Trophoblast cell (in vitro differentiated cells and primary cell): ENCODE measurements at regions not wholly inside any gene's neighbourhood (a gene's known extent, or its start where the extent isn't known, plus 50 kb on each side); places are given as distances from the start of the nearest gene placed in this dataset.

Source experiments
- DNase-seq, 2 donors: peaks; one replicate each; pipeline ENCODE4 v3.0.0-alpha.2; 2016
- H2AFZ ChIP-seq: 2 replicates; pipeline ENCODE4 v1.6.1; 2013; ENCODE audit warnings: low read length, moderate library complexity, mild to moderate bottlenecking; ENCODE audit not compliant: insufficient read depth, poor library complexity
- H2AK5ac ChIP-seq: 2 replicates; pipeline ENCODE4 v1.6.1; 2013; ENCODE audit warnings: mild to moderate bottlenecking, low read length
- H2BK120ac ChIP-seq: 2 replicates; pipeline ENCODE4 v1.6.1; 2013; ENCODE audit warnings: low read length, mild to moderate bottlenecking, moderate library complexity; ENCODE audit not compliant: insufficient read depth, poor library complexity
- H2BK12ac ChIP-seq: 2 replicates; pipeline ENCODE4 v1.6.1; 2013; ENCODE audit warnings: mild to moderate bottlenecking, low read length, moderate library complexity
- H2BK5ac ChIP-seq: 2 replicates; pipeline ENCODE4 v1.6.1; 2013; ENCODE audit warnings: low read length, low read depth, moderate library complexity, mild to moderate bottlenecking; ENCODE audit not compliant: poor library complexity
- H3K14ac ChIP-seq: 2 replicates; pipeline ENCODE4 v1.6.1; 2013; ENCODE audit warnings: mild to moderate bottlenecking, low read length
- H3K18ac ChIP-seq: 2 replicates; pipeline ENCODE4 v1.6.1; 2013; ENCODE audit warnings: mild to moderate bottlenecking, low read length
- H3K23ac ChIP-seq: 2 replicates; pipeline ENCODE4 v1.6.1; 2013; ENCODE audit warnings: low read length
- H3K27ac ChIP-seq: 2 replicates; pipeline ENCODE4 v1.5.1; 2013; ENCODE audit warnings: low read depth, mild to moderate bottlenecking, inconsistent platforms, low read length, moderate library complexity
- H3K27me3 ChIP-seq: 2 replicates; pipeline ENCODE4 v1.6.1; 2013; ENCODE audit warnings: inconsistent platforms, mild to moderate bottlenecking, low read length, moderate library complexity; ENCODE audit not compliant: insufficient read depth
- H3K36me3 ChIP-seq, 2 experiments: 1 replicate in 1 of 2; 2 replicates in 1 of 2; pipeline ENCODE4 v1.6.1; 2013; ENCODE audit warnings: low read length in 2 of 2, mild to moderate bottlenecking in 2 of 2, moderate library complexity in 1 of 2; ENCODE audit not compliant: insufficient read depth in 2 of 2, control insufficient read depth in 1 of 2
- H3K4ac ChIP-seq: 2 replicates; pipeline ENCODE4 v1.6.1; 2013; ENCODE audit warnings: low read depth, mild to moderate bottlenecking, low read length, moderate library complexity
- H3K4me1 ChIP-seq, 2 experiments: 1 replicate in 1 of 2; 2 replicates in 1 of 2; pipeline ENCODE4 v1.6.1; 2013; ENCODE audit warnings: low read length in 2 of 2, mild to moderate bottlenecking in 2 of 2, moderate library complexity in 1 of 2; ENCODE audit not compliant: insufficient read depth in 2 of 2, control insufficient read depth in 1 of 2
- H3K4me2 ChIP-seq: 2 replicates; pipeline ENCODE4 v1.6.1; 2013; ENCODE audit warnings: inconsistent platforms, mild to moderate bottlenecking, low read length, moderate library complexity
- H3K4me3 ChIP-seq: 2 replicates; pipeline ENCODE4 v1.5.1; 2013; ENCODE audit warnings: mild to moderate bottlenecking, low read depth, low read length, inconsistent platforms
- H3K79me1 ChIP-seq: one replicate; pipeline ENCODE4 v1.6.1; 2013; ENCODE audit warnings: low read length
- H3K79me2 ChIP-seq: 2 replicates; pipeline ENCODE4 v1.6.1; 2013; ENCODE audit warnings: low read length, mild to moderate bottlenecking; ENCODE audit not compliant: control insufficient read depth, insufficient read depth, poor library complexity
- H3K9ac ChIP-seq: 2 replicates; pipeline ENCODE4 v1.6.1; 2013; ENCODE audit warnings: mild to moderate bottlenecking, low read length
- H3K9me3 ChIP-seq: 2 replicates; pipeline ENCODE4 v1.6.1; 2013; ENCODE audit warnings: low read depth, mild to moderate bottlenecking, control low read depth, inconsistent platforms, low read length; ENCODE audit not compliant: insufficient read depth
- H4K12ac ChIP-seq: 2 replicates; pipeline ENCODE4 v1.6.1; 2013; ENCODE audit warnings: low read depth, mild to moderate bottlenecking, low read length, moderate library complexity
- H4K8ac ChIP-seq: 2 replicates; pipeline ENCODE4 v1.6.1; 2013; ENCODE audit warnings: low read depth, mild to moderate bottlenecking, low read length, moderate library complexity
- H4K91ac ChIP-seq: one replicate; pipeline ENCODE4 v1.6.1; 2013; ENCODE audit warnings: low read depth, mild to moderate bottlenecking, low read length, moderate library complexity
- WGBS: extraction: QIAGEN DNeasy Blood & Tissue Kit; methylation state at CpG from one replicate; pipeline ENCODE4 v1.1.7; 2013; ENCODE audit warnings: missing lambda C conversion rate; ENCODE audit not compliant: insufficient read length, insufficient coverage; ENCODE audit errors: extremely low coverage; 5-methylcytosine and 5-hydroxymethylcytosine counted together

DNA sequence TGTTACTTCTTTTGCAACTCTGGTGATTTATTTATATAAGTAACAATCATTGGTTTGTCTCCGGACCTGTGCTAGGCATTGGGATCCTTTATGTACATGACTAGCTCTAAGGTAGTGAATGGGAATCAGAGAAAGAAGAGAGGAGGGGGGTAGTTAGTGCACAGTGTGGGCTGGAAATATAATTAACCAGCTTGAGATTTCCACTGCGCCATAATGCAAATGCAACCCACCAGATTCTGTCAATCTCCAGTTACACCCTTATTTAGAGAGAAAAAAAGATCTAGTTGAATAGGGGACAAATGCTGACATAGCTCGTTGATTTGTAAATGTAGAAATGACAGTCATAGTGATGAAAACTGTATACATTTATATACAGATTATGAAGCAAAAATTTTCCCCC, 342.2 kb upstream of the SLC30A5 start:
- peaks cover 0 to 4% of the 10 kb centered on the region in 2 experiments for H3K4me1 ChIP-seq
- no peak overlapping the region for H2AFZ ChIP-seq
- no peak overlapping the region for H3K4me3 ChIP-seq
- H2BK12ac ChIP-seq = no peak overlapping the region
- no peaks in the 10 kb centered on the region for H3K36me3 ChIP-seq
- H4K91ac ChIP-seq = no peak overlapping the region
- no peaks in the 10 kb centered on the region for H3K27me3 ChIP-seq
- H2BK5ac ChIP-seq = no peak overlapping the region
- no CpG with 5 or more reads among the region's 3 CpGs for WGBS
- no peak overlapping the region for H3K23ac ChIP-seq
- no peak overlapping the region for H2AK5ac ChIP-seq
- no peaks in the 10 kb centered on the region for H3K79me1 ChIP-seq
- H3K4ac ChIP-seq = no peak overlapping the region
- no peak for DNase-seq
- no peak overlapping the region for H3K14ac ChIP-seq
- H4K8ac ChIP-seq = no peak overlapping the region
- no peak overlapping the region for H2BK120ac ChIP-seq
- H3K9me3 ChIP-seq = no peaks in the 10 kb centered on the region
- H3K4me2 ChIP-seq = no peak overlapping the region
- no peak overlapping the region for H3K27ac ChIP-seq
- no peak overlapping the region for H4K12ac ChIP-seq
- H3K18ac ChIP-seq = no peak overlapping the region
- H3K9ac ChIP-seq = no peak overlapping the region
- no peaks in the 10 kb centered on the region for H3K79me2 ChIP-seq

DNA sequence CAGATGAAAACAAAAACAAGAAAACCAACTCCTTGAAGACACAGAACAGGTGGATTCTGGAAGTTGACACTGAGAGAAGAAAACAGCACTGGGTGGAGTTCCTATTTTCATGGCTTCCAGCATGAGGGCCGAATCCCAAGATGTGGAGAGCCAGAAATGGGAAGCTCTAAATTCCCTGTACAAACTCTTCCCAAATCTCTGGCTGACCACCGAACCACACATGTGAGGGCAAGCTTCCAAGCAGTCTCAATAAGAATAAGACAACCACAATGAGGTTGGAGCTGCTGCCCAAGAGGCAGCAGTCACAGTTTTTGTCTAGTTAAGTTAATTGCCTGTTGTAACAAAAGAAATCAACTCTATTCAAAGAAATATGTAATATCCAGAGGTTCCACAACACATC, 339.3 kb upstream of the SLC30A5 start:
- Histone ChIP-seq H3K36me3 (no peaks in the 10 kb centered on the region), H3K14ac (no peak overlapping the region), H4K12ac (no peak overlapping the region), H3K4ac (no peak overlapping the region), H3K27ac (no peak overlapping the region), H3K79me1 (no peaks in the 10 kb centered on the region), H3K9me3 (no peaks in the 10 kb centered on the region), H3K4me1 (peaks cover 0 to 2% of the 10 kb centered on the region in 2 experiments), H2BK12ac (no peak overlapping the region), H2BK5ac (no peak overlapping the region), H2BK120ac (no peak overlapping the region), H3K18ac (no peak overlapping the region), H2AFZ (no peak overlapping the region), H2AK5ac (no peak overlapping the region), H3K23ac (no peak overlapping the region), H3K9ac (no peak overlapping the region), H4K8ac (no peak overlapping the region), H3K79me2 (no peaks in the 10 kb centered on the region), H3K4me3 (no peak overlapping the region), H3K27me3 (no peaks in the 10 kb centered on the region), H3K4me2 (no peak overlapping the region), H4K91ac (no peak overlapping the region)
- DNase-seq = no peak
- whole genome bisulfite sequencing = no CpG with 5 or more reads among the region's 2 CpGs

DNA sequence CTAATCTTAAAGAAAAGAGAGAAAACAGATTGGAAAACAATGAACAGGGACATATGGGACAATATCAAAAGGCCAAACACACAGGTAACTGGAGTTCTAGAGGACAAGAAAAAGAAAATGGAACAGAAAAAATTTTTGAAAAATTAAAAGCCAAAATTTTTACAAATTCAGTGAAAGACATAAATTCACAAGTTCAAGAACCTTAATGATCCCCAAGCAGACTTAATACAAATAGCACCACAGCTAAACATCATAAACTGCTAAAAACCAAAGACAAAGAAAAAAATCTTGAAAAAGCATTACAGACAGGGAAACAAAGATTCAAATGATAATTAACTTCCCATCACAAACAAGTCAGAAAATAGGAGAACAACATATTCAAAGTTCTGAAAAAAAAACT, 338.5 kb upstream of the SLC30A5 start:
- H2BK5ac ChIP-seq = no peak overlapping the region

DNA sequence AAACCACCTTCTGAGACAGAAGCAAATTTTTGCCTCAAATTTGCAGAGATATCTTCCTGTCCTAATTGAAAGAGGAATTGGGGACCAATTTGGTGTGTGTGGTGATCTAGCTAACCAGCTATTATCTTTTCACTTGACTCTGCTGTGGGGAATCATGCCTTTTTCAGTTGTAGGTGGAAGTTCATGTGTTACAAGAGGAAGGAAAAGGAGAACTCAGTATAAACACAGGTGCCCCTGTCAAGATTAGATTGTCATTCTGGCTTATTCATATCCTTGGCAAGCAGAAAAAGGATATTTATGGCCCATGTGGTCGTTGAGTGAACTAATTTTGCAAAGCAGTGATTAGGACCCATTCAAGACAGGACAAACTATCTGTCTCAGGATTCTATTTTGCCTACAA, 336.8 kb upstream of the SLC30A5 start:
- Histone ChIP-seq H3K9me3 (peaks cover 1% of the 10 kb centered on the region), H3K27me3 (no peaks in the 10 kb centered on the region), H2AFZ (no peak overlapping the region), H4K91ac (no peak overlapping the region), H3K9ac (no peak overlapping the region), H2BK5ac (no peak overlapping the region), H3K79me2 (no peaks in the 10 kb centered on the region), H3K27ac (no peak overlapping the region), H3K23ac (no peak overlapping the region), H3K18ac (no peak overlapping the region), H3K79me1 (no peaks in the 10 kb centered on the region), H2AK5ac (no peak overlapping the region), H4K8ac (no peak overlapping the region), H3K4me1 (no peaks in the 10 kb centered on the region), H4K12ac (no peak overlapping the region), H2BK12ac (no peak overlapping the region), H3K4me2 (no peak overlapping the region), H2BK120ac (no peak overlapping the region), H3K4me3 (no peak overlapping the region), H3K4ac (no peak overlapping the region), H3K14ac (no peak overlapping the region), H3K36me3 (no peaks in the 10 kb centered on the region)
- WGBS = no CpG with 5 or more reads among the region's 1 CpG
- no peak for DNase-seq

More for the DNA sequence above, 338.5 kb upstream of the SLC30A5 start:
- Histone ChIP-seq H3K4me2 (no peak overlapping the region), H3K4me3 (no peak overlapping the region), H2BK120ac (no peak overlapping the region), H2BK12ac (no peak overlapping the region), H2AK5ac (no peak overlapping the region), H3K36me3 (no peaks in the 10 kb centered on the region), H3K79me1 (no peaks in the 10 kb centered on the region), H3K4ac (no peak overlapping the region), H3K9me3 (no peaks in the 10 kb centered on the region), H3K18ac (no peak overlapping the region), H4K91ac (no peak overlapping the region), H3K27me3 (no peaks in the 10 kb centered on the region), H3K9ac (no peak overlapping the region), H3K14ac (no peak overlapping the region), H4K12ac (no peak overlapping the region), H2AFZ (no peak overlapping the region), H3K79me2 (no peaks in the 10 kb centered on the region), H4K8ac (no peak overlapping the region), H3K4me1 (no peaks in the 10 kb centered on the region), H3K23ac (no peak overlapping the region), H3K27ac (no peak overlapping the region)
- no peak for DNase-seq
